Left ventricle myocardium inferior (tissue), 1 donor: ENCODE measurements at regions not wholly inside any gene's neighbourhood (a gene's known extent, or its start where the extent isn't known, plus 50 kb on each side); places are given as distances from the start of the nearest gene placed in this dataset.

Experiments
- DNase-seq: peaks from one replicate; pipeline ENCODE4 v3.0.0-alpha.2; 2020
- H3K27ac ChIP-seq: fragments of 200-600 bp; replicated peaks from 2 replicates; pipeline ENCODE4 v1.8.0; 2021
- H3K27me3 ChIP-seq: fragments of 200-600 bp; 2 replicates; pipeline ENCODE4 v1.8.0; 2021; ENCODE audit warnings: low read depth
- H3K36me3 ChIP-seq: fragments of 200-600 bp; 2 replicates; pipeline ENCODE4 v1.8.0; 2021
- H3K4me1 ChIP-seq: fragments of 200-600 bp; 2 replicates; pipeline ENCODE4 v1.8.0; 2021
- H3K4me3 ChIP-seq: fragments of 200-600 bp; 2 replicates; pipeline ENCODE4 v1.8.0; 2021; ENCODE audit warnings: mild to moderate bottlenecking, moderate library complexity
- H3K9me3 ChIP-seq: fragments of 200-600 bp; replicated peaks from 2 replicates; pipeline ENCODE4 v1.8.0; 2021
- intact Hi-C: fragments of 100-400 bp; cut with micrococcal nuclease; formaldehyde crosslinking; loops from one replicate; pipeline ENCODE4 v1.11.0; 2022
- TF ChIP-seq, protein P1 (sequence below): fragments of 200-600 bp; IDR thresholded peaks from 2 replicates; pipeline ENCODE4 v1.8.0; 2021; ENCODE audit warnings: antibody characterized with exemption, mild to moderate bottlenecking, borderline replicate concordance
- donor health status: DM: no; HTN: yes; CAD: no; lungs with severe emphysema.

DNA sequence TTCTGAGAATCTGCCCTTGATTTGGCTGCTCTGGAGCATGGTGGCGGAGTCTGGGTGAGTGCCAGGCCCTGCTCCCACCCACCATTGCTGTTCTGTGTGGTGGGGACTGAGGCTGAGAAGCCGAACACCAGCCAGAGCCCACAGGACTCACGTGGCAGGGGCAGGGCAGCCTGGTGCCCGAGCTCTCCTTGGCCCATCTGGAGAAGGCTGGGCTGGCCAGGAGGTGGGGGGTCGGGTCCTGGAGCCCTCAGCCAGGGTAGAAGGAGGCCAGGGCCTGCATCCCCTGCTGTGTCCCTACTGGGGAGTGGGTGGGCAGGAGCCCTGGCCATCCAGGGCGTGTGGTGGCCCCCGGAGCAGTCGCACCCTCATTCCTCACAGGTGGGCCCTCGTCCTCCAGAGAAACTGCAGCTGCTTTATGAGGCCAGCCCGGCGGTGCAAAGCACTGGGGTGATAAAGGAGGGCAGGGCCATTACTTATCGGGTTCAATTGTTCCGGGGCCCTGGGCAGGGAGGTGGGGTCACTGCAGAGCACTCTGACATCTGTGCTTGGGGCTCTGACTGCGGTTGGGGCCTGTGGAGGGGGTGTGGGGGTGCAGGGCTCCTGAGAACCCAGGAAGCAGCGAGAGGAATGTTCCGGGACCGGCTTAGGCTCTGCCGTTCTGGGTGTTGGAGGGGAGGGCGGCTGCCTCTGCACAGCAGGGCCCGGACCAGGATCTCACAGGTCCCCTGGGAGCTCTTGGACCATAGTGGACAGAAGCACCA is 217.5 kb upstream of the C14orf180 start:
- Histone ChIP-seq H3K4me3 (no peak overlapping the region), H3K27ac (no peak overlapping the region), H3K36me3 (no peaks in the 10 kb centered on the region), H3K9me3 (peaks cover 6% of the 10 kb centered on the region), H3K27me3 (peaks cover 56% of the 10 kb centered on the region), H3K4me1 (no peaks in the 10 kb centered on the region)
- TF ChIP-seq, protein P1, sequence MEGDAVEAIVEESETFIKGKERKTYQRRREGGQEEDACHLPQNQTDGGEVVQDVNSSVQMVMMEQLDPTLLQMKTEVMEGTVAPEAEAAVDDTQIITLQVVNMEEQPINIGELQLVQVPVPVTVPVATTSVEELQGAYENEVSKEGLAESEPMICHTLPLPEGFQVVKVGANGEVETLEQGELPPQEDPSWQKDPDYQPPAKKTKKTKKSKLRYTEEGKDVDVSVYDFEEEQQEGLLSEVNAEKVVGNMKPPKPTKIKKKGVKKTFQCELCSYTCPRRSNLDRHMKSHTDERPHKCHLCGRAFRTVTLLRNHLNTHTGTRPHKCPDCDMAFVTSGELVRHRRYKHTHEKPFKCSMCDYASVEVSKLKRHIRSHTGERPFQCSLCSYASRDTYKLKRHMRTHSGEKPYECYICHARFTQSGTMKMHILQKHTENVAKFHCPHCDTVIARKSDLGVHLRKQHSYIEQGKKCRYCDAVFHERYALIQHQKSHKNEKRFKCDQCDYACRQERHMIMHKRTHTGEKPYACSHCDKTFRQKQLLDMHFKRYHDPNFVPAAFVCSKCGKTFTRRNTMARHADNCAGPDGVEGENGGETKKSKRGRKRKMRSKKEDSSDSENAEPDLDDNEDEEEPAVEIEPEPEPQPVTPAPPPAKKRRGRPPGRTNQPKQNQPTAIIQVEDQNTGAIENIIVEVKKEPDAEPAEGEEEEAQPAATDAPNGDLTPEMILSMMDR = no peak
- intact Hi-C loops = no loop called here
- DNase-seq = no peak

DNA sequence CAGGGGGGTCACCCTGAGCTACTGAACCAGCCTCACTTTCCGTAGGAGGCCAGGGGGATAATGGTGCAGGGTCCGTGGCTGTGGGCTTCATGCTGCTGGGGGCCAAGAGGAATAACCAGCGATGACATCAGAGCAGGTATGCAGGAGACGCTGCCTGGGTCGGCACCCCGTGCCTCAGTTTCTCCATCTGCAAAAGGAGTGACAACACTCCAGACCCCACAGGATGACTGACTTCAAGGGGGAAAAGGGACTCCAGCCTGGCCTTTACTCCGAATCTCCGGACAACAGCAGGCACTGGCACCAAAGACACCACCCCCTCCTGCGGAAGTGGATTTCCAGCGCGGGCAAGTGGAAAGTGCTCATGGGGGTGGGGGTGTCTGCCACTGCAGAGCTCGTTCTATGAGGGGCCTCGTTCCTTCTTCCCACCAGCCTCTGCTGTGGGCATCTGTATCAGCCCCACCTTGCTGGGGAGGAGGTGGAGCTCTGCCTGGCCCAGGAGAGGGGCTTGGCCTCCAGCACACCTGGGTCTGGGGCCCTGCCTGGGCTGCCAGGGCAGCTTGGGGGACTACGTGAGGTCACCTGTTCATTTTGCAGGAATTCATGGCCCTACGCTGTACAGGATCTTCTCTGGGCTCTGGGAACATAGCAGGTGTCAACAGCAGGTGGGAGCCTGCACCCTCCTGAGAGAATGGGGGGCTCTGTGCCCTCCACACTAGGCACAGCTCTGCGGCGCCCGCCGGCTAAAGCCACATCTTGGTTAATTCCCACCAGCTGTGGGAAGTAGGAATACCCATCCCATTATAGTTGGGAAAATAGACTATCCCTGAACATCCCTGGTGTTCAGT is 216.6 kb upstream of the C14orf180 start:
- H3K27me3 ChIP-seq = peaks cover 52% of the 10 kb centered on the region
- H3K27ac ChIP-seq = no peak overlapping the region
- no peak overlapping the region for H3K4me3 ChIP-seq
- DNase-seq = no peak
- peaks cover 6% of the 10 kb centered on the region for H3K9me3 ChIP-seq
- H3K4me1 ChIP-seq = no peaks in the 10 kb centered on the region
- intact Hi-C loops = no loop called here
- TF ChIP-seq, protein P1 = no peak
- H3K36me3 ChIP-seq = no peaks in the 10 kb centered on the region

DNA sequence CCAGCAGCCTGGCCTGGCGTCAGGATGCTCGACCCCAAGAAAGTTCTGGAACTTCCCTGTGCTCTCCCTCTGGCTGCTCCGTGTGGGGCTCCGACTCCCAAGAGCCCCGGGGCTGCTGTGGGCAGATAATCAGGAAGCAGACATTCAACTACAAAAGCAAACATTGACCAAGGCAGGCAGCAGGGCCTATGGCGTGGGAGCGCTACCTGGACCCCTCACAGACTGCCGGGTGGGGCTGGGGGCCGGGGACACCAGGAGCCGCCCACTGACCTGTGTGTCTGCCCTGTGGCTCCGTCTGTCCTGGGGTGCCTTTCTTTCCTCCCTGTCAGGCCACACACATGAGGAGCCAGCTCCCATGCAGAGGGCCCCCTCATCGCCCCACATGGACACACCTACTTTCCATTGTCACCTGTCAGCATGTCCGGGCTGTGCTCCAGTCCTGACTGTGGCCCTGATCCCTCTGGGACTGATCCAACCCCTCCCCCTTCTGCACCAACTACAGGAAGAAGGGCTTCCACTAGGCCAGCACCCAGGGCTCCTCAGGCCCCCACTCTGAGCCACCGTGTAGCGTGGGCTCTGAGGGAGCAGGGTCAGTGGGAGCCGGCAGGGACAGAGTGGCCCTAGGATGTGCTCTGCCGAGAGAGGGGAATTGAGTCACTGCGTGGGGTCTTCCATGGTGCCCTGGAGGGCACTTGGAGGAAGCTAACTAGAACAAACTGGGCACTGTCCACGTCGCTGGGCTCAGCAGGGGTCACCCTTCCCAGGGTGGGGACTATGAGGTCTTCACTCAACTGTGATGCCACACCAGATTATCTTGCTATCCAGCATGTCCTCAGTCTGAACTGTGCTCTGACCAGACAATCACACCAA is 215.4 kb upstream of the C14orf180 start:
- H3K27ac ChIP-seq = no peak overlapping the region
- DNase-seq = no peak
- intact Hi-C loops = no loop called here

DNA sequence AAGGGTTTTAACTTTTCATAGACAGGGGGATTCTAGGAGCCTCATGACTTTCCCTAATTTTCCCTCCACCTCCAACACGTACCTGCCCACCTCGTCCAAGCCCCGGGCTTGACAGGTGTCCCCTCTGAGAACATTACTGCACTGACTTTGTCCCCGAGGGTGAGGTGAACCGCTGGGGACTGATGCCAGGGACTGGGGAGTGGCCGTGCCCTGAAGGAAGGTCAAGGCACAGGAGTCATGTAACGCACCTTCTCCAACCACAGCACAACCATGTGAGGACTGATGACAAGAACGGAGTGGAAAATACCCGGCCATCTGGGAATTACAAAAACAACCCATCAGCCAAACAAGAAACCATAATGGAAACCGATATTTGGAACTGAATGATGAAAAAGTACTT is 214.7 kb upstream of the C14orf180 start:
- Histone ChIP-seq H3K4me3 (no peak overlapping the region), H3K36me3 (no peaks in the 10 kb centered on the region), H3K27me3 (peaks cover 53% of the 10 kb centered on the region), H3K9me3 (peaks cover 6% of the 10 kb centered on the region), H3K4me1 (no peaks in the 10 kb centered on the region), H3K27ac (no peak overlapping the region)
- intact Hi-C loops = no loop called here
- DNase-seq = no peak
- TF ChIP-seq, protein P1 = no peak

More for the DNA sequence above, 215.4 kb upstream of the C14orf180 start:
- Histone ChIP-seq H3K9me3 (peaks cover 6% of the 10 kb centered on the region), H3K27me3 (peaks cover 53% of the 10 kb centered on the region), H3K4me1 (no peaks in the 10 kb centered on the region), H3K4me3 (no peak overlapping the region), H3K36me3 (no peaks in the 10 kb centered on the region)
- TF ChIP-seq, protein P1 = no peak
